NCI-H187 treated with DMSO at 0.1 percent for 48 hours (cell line): ENCODE measurements at regions not wholly inside any gene's neighbourhood (a gene's known extent, or its start where the extent isn't known, plus 50 kb on each side); places are given as distances from the start of the nearest gene placed in this dataset.

Experiments
- DNase-seq: peaks from one replicate; lab custom pipeline; 2025; lab: John Stamatoyannopoulos, UW

DNA sequence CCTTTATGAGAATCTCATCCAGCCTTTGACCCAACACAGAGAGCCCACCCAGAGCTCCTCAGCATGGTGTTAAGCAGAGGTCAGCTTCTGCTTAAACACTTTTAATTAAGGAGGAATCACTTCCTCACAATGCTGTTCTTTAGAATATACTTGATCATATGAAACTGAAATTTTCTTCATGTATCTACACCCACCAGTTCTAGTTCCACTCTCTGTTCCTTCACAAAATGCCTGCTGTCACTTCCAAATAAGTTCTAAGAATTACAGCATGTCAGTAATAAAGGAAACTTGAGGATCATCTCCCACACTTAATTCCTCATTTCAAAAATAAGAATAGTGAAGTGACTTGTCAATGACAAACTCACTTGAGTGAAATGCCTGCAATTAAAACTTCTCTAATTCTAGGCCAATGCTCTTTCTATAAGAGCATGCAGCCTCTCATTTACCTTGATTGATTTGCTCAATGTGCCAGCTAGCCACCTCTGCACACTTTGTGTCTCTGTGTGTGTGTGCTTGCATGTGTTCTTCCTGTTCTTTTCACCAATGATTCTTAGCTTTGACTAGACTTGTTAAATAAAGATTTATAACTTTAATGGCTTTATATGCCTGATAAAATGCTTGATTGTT lies 356.3 kb downstream of the PLPP3 start:
- no peak for DNase-seq

DNA sequence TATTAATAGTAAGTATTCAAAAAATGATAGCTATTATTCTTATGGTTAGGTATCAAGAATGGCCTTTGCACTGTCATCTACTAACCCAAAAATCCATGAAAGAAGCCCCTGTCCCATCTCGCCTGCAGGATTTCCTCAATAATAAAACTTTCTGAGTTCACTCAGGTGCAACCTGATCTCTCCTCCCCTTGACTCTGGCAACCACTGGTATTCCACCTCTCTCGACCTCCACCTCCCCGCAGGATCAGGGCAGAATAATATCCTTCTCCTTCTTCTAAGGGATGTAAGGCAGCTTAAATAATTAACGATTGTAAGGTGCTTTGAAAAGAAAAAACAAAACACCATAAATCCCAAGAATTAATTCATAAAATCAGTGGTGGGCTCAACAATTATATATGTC lies 359.3 kb downstream of the PLPP3 start:
- DNase-seq: no peak

DNA sequence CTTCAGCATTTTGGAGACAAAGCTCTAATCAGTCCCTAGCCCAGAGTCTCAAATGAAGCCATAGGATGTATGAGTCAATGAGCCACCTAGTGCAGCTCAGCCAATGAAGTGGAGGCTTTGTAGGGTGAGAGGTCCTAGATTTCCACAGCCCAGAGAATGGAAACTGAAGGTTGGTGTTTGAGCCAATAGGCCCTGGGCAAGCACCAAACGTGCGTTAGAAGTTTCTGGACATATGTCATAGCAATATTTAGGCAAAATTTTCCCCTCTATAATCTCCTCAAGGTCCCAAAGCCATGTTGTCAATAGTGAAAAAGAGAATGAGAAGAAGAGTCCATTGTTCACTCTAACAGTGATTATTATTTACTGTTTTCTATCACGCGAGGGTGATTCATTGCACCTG lies 361.3 kb downstream of the PLPP3 start:
- no peak for DNase-seq

DNA sequence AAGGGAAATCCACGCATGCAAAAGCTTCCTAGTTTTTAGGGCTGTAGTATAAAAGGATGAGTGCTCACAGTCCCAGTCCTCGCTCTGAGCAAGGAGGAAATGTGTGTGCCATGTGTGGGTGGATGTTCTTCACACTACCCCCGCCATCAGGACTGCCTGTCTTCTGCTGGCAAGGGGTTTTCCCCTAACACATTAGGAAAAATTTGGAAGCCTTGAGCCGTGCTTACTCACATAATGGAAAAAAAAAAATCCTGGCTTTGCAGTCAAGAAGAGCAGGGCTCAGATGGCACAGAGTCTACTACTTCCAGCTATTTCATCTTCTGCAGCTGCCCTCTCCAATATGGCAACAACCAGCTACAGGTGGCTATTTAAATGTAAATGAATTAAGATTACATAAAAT lies 363.1 kb downstream of the PLPP3 start:
- DNase-seq: no peak

DNA sequence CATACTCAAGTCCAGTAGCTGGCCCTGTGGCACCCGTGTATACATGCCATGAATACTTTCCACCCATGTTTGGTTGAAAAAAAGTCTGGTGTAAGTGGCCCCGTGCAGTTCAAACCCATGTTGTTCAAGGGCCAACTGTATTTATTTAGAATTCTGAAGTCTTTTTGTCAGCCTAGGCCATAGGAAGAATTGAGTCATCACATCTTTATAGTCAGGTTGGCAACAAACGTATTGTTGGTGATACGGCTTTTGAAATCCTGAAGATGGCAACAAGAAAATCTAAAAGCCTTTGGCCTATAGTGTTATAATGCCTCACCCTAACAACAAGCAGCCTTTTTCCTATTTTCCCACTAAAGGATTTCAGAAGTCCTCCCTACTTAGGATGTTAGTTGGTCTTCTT lies 363.6 kb downstream of the PLPP3 start:
- no peak for DNase-seq

DNA sequence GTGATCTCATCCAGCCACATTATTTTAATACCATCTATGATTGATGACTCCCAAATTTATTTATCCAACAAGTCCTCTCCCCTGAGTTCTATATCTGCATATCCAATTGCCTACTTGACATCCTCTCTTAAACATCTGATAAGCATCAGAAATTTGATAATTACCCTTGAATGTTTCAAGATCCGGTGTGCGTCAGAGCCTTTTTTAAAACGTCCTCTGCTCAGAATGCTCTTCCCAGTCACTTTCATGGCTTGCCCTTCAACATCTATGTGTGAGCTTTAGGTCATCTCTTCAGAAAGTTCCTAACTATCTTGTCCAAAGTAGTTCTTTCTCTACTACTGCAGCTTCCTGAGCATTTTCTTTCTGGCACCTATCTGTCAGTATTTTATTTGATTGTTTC lies 364.3 kb downstream of the PLPP3 start:
- no peak for DNase-seq

DNA sequence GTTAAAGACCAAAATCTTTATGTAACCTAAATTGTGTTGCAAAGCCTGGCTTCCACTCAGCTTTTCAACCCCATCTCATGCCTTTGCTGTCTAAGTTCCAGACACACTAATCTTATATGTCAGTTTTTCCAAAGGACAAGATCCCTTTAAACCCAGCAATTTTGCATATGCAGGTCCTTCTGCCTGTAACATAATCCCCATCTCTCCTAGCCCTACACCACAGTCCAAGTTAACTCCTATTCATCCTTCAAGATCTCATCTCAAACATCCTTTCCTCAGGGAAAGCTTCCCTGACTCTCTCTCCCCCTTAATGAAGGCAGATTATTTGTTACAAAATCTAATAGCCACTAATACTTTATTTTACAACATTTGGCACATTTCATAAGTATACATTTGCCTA lies 366.3 kb downstream of the PLPP3 start:
- DNase-seq: no peak

DNA sequence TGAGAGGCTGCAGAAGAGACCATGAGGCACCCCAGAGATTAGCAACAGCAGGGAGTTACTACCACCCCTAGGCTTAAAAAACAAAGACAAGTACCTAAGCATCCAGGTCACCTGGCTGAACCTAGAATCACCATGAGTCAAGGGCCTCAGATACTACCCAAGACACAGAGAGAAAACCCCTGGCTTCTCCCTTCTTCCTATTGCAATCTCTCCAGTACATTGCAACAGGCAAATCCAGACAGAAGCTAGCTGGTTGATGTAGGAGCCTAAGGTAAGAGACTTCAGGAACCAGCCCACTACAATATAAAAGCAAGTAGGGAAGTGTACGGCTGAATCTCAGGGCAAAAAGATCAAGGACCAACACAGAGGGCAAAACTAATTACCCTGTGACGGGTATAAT lies 367.2 kb downstream of the PLPP3 start:
- DNase-seq: no peak

DNA sequence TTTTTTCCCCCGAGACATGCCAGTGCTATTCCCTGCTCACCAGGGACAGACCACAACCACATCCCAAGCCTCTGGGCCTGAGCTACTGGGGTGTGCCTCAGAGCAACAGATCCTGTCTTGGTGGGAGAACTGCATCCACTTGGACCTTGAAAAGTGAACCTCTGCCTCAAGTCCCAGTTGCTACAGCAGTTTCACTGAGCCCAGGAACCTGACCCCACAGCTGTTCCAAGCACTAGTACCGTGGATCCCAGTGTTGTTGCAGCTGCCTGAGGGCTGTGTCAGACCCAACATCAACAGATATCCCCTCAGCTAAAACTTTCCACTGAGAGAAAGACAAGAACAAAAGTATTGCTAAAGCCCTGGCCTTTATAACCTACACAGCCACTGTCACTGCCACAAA lies 373.0 kb downstream of the PLPP3 start:
- no peak for DNase-seq

DNA sequence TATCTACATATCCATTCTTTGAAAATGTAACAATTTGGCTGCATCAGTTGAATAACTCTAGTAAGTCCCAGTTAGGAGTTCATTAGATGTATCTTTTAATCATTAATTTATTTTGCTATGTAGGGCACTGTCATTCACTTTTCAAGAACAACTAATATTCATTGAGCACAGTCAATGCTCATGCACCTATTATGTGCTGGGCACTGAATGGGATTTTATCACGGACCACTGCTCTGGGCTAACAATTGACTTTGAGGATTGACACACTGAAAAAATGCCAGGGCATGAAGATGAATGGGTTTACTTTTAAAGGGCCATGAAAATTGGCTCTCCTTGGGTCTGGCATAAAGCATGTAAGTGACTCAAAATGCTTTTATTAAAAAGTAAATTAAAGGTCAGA lies 375.2 kb downstream of the PLPP3 start:
- no peak for DNase-seq

DNA sequence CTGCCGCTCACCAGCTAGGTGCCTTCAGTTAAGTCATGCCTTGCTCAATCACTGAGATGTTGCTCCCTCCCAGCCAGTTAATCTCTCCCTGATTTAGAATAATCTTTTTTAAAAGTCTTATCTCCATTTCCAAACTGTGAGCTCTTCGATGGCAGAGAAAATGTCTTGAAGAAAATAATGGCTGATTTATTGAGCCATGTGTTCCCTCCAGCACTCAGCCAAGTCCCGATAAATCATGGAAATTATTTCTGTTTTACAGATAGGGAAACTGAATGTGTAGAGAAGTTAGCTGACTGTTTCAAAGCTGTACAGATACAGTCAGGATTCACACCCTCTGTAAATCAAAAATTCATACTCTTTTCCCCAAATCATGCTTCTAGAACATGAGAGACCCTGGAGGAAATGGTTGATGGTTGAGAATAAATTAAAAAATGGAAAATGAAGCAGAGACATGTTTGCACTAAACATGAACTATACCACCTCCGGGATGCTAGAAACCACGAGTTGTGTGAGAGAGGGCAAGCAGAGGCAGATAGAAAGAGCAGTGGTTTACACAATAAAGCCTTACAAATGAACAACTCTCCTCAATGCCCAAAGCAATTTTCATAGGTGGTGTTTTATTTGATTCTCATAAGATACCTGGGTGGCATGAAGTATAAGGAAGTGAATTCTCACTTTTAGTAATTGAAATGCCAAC lies 376.4 kb downstream of the PLPP3 start:
- DNase-seq: no peak

DNA sequence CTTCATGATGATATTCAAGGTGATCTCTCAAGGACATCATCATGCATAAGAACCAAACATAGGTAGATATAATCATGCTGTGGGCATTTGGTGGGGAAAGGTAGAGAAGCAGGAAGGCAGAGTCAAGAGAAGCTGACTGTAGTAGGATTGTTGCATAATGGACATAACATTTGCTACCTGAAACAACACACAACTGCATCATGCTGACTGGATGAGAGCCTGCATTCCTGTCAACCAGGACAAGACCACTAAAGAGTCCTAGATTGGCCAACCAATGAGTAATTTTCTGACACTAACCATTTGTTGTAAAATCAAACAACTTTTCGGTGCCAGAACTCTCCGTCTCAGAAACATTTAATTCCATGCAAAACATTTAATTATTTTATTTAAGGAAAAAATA lies 377.2 kb downstream of the PLPP3 start:
- no peak for DNase-seq

DNA sequence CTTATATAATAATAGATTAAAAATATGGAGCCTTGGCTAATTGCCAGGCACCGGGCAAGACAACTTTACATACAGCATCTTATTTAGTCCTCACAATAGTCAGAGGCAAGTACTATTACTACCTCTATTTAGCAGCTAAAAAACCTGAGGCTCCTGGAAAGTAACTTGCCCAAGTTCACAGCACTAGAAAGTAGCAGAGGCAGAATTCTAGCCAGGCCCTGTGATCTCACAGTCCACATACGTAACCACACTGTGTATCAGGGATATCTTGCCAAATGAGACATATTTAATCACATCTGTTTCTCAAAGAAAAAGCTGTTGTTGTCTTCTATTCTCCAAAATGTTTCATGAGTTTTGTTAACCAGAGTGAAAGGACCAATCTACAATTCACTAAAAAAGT lies 378.5 kb downstream of the PLPP3 start:
- no peak for DNase-seq

DNA sequence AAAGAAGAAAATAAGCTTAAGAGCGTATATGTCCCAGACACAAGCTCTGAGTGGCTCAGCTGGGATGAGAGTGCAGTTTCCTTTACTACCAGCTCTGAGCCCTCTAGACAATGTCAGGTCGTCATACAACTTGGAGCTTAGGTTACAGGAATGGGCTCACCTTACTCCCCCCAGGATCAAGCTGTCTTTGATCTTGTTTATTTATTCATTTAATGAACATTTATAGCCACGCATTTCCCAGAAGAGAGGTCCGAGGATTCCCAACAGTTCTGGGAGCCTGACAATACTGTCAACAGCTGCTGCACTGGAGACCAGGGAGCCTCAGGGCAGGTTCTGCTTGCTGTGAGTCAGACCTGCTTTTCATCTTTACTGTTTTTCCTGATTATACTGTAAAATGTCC lies 378.9 kb downstream of the PLPP3 start:
- no peak for DNase-seq

DNA sequence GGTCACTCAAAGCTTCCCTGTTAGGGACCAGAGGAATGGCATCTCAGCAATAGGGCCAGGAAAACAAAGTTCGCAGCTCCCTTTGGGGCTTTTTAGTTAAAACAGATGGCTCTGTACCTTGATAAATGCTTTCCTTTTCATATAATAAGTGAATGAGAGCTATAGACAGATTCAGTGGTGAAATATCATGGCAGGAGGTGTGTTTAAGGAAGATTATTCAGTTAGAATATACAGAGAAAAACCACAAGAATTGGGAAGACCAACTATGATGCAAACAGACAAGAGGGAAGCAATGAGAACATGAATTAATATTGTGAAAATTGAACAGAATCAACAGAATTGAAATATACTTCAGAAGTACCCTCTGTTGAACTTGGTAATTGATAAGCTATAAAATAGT lies 379.4 kb downstream of the PLPP3 start:
- DNase-seq: no peak

DNA sequence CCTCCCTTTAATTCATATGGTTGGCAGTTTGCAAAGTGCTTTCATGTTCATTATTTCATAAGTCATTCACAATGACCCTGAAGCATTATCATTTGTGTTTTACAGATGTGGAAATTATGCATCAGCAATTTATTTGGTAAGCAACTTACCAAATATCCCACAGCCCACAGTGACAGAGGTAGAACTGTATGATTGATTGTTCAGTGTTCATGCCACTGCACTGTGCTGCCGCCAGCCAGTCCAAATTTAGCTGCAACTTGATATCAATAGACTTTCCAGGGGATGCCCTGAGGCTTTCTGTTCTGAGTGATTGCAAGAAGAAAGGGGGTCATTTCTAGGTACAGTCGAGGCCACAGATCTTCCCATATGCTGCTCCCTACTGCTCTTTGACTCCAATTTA lies 380.3 kb downstream of the PLPP3 start:
- no peak for DNase-seq

DNA sequence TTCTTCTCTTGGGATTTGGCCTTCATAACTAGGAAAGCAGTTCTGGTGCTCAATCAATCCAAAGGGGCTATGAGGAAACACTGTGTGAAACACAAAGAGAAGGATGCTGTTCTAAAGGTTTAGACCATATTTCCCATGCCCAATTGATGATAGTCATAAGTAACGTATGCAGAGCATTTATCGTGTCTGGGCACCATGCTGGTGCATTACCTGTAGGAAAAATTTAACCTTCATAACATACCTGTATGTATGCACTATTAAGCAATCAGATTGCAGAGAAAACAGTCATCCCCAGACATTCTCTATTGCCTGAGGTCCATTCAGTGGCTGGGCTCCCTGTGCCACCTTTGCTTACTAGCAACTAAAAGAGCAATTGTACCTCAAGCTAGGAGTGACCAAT lies 381.4 kb downstream of the PLPP3 start:
- DNase-seq: no peak

DNA sequence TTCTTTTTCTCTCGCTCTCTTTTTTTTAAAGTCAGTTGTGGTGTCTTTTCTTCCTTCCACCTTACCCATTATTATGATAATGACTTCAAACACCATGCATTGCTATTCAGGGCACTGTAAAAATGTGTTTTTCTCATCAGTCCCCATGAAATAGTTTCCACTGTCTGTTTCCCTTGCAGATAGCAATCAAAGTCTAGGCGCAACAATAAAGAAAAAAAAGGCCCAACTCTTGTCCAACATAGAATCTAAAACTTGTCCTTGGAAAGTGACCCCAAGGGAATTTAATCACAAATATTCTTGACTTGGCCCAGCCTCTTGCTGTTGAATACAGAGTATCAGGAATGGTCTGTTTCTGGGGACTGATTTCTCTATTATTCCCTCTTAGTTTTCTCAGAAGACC lies 382.5 kb downstream of the PLPP3 start:
- no peak for DNase-seq

DNA sequence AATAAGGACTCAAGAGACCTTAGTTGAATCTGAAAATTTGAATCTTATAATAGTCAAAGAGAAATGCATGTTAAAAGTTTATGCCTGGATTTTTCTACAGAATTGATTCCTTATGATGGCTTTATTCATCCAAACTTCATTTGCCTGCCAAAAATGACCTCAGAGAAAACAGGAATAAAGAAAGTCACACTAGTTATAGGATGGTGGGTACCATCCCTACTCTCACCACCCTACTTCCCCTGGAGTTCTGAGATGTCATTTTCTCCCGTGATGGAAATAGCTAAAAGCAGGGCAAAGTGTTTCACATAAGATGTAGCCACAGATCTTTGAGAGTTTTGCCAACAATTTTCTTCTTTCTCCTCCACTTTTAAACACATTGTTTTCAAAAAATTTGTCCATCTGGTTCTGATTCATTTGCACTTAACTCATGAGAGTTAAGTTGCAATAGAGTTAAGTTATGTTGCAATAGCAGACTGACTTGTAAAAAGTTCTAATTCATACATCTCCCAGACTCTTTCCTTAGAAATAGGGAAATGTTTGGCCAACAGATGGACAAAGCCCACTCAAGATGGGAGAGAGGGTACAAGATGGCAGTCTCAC lies 384.6 kb downstream of the PLPP3 start:
- DNase-seq: no peak

DNA sequence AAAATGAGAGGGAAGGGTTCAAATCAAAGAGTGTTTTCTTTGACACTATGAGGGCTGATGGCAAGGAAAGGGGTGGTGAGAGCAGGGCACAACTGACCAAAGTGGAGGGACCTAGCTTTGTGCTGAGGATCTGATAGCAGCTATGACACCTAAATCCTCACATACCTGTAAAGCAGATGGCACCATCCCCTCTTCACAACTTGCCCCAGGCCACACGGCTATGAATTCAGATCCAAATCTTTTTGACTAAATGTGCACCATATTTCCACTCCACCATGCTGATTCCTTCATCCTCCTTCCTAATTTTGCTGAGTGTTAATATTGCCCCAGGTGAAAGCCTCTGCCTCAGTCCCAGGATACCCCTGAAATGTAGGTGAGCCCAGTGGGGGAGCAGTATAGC lies 385.7 kb downstream of the PLPP3 start:
- DNase-seq: no peak

DNA sequence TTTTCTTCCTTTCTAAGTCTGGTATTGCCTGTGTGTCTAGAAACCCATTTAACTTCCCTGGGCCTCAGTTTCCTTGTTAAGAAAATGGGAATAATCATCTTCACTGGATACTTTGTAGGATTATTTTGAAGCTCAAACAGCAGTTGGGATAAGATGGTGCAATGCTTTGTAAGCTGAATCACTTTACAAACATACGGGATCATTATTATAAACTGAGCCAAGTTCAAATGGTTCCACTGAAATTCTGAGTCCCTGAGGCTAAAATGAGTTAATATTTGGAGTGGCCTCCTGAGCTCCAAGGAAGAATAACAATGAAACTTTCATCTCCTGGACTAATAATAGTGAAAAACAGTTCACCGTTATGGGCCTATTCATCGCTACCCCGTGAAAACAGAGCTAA lies 388.0 kb downstream of the PLPP3 start:
- DNase-seq: no peak

DNA sequence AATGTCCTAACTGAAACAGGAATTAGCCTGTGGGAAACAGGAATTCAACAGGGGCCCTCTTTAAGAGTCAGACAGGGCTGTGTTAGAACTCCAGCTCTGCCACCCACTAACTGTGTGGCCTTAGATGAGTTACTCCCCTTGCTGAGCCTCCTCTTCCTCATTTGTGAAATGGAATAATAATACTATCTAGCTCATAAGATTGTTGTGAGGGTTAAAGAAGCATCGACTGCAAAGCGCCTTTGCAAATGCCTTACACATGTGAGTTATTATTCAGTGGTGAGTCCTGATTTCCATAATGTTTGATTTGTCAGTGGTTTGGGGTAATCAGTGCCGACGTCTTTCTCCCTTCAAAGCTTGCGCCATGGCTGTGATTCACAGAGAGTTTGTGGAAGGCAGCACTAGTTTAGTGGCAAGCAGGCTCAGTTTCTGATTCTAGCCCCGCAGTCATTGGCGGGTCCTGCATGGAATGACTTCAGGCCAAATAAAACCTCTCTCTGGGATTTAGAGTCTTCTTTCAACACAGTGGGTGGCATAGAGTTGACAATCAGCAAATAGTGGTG lies 388.5 kb downstream of the PLPP3 start:
- DNase-seq: no peak

DNA sequence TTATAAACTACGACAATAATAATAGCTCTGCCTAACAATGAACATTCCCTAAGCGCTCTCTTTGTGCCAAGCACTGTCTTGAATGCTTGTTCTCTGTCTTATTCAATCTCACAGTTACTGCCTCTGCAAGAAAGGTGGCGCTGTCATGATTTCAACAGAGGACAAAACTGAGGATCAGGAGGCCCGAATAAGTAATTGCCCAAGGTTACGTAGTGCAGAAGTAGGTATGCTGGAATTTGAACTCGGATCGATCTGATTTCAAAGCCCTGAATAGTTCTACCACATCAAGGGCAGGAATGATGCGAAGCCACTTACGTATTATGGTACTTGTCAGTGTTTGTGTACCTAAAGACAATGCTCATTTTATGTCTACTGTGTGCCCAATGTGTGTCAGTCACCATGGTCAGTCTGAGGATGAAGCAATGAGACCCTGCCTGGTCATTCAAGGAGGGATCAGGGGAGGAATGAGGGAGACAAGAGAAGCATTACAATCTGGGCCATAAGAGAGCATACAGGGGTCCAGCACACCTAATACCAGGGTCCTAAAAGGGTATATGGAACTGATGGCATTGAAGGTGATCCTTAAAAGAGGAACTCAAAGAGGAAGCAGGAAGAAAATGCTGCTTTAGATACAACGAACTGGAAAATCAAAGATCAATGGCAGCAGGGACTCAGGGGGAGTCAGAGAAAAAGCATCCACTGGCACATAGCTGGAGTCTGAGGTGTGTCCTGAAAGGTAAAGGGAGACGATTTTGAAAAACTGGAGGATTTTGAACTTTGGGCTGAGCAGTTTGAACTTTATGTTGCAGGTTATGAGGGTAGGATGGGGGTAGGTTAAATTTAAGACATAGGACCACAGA lies 389.2 kb downstream of the PLPP3 start:
- DNase-seq: no peak
